ENCODE measurements at regions not wholly inside any gene's neighbourhood (a gene's known extent, or its start where the extent isn't known, plus 50 kb on each side); places are given as distances from the start of the nearest gene placed in this dataset.

DNA sequence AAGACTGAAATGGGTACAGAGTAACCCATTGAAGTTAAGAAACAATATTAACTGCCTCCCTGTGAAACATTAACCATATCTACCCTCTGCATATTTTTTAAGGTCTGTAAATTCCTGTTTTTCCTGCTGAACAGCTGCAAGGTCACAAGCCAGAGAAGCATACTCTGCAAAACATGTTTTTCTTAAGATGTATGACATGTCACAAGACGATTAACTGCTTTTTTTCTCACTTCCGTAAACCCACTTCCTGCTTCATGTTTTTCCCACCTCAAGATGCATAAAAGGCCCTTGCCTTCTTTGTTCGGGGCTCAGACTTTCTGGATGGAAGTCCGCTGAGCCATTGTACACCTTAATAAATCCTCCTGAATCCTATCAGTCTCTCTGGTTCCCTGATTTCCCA lies 504.7 kb upstream of the MIS18BP1 start:
- no peak for TF ChIP-seq CTCF (IDR thresholded peaks at IDR 0.05)
- no peak for TF ChIP-seq ZFX (IDR thresholded peaks at IDR 0.05; ENCODE audit: borderline replicate concordance)

Measured in 22Rv1 (cell line).